Prostate gland (tissue), 2 donors: ENCODE measurements at regions not wholly inside any gene's neighbourhood (a gene's known extent, or its start where the extent isn't known, plus 50 kb on each side); places are given as distances from the start of the nearest gene placed in this dataset.

Experiments
- CTCF ChIP-seq, 4 experiments: fragments of 200-600 bp in 2 of 4; fragments of 450-650 bp in 2 of 4; sonication (generic) in 2 of 4; IDR thresholded peaks; 1 replicate in 3 of 4; 2 replicates in 1 of 4; pipeline ENCODE4 v1.5.1; 2016 to 2019; ENCODE audit warnings: antibody characterized with exemption in 4 of 4, mild to moderate bottlenecking in 2 of 4, moderate library complexity in 2 of 4
- POLR2AphosphoS5 ChIP-seq: sonication (generic); formaldehyde crosslinking; IDR thresholded peaks from one replicate; pipeline ENCODE4 v1.6.1; 2017; ENCODE audit warnings: antibody characterized with exemption

- TF ChIP-seq CTCF (IDR thresholded peaks at IDR 0.05) (no peak), POLR2AphosphoS5 (no peak)
These were observed 140.0 kb downstream of the LTN1 start for GRCh38 chr21:28852706-28853105.
